Mucosa of rectum (tissue), 2 donors: ENCODE measurements at regions not wholly inside any gene's neighbourhood (a gene's known extent, or its start where the extent isn't known, plus 50 kb on each side); places are given as distances from the start of the nearest gene placed in this dataset.

ENCODE experiments used
- H3K27ac ChIP-seq, 2 donors: one replicate each; pipeline ENCODE4 v1.7.0; 2013; ENCODE audit warnings: inconsistent platforms in 2 of 2, low read depth in 2 of 2, low read length in 2 of 2
- H3K27me3 ChIP-seq, 2 donors: one replicate each; pipeline ENCODE4 v1.7.0; 2013; ENCODE audit warnings: low read length in 2 of 2; ENCODE audit not compliant: control insufficient read depth in 2 of 2, insufficient read depth in 2 of 2
- H3K36me3 ChIP-seq, 2 donors: one replicate each; pipeline ENCODE4 v1.7.0; 2013; ENCODE audit warnings: low read length in 2 of 2; ENCODE audit not compliant: control insufficient read depth in 2 of 2, insufficient read depth in 2 of 2
- H3K4me1 ChIP-seq, 2 donors: one replicate each; pipeline ENCODE4 v1.7.0; 2013; ENCODE audit warnings: low read length in 2 of 2, mild to moderate bottlenecking in 1 of 2; ENCODE audit not compliant: control insufficient read depth in 2 of 2, insufficient read depth in 2 of 2
- H3K4me3 ChIP-seq, 2 donors: one replicate each; pipeline ENCODE4 v1.7.0; 2013; ENCODE audit warnings: low read length in 2 of 2
- H3K9ac ChIP-seq, 2 donors: one replicate each; pipeline ENCODE4 v1.7.0; 2013; ENCODE audit warnings: low read length in 2 of 2, low read depth in 1 of 2, mild to moderate bottlenecking in 1 of 2
- H3K9me3 ChIP-seq, 2 donors: one replicate each; pipeline ENCODE4 v1.7.0; 2013; ENCODE audit warnings: low read length in 2 of 2; ENCODE audit not compliant: control insufficient read depth in 2 of 2
- donor health status: healthy.
- donor health status: Normal muscosa, but diverticular disease.

DNA sequence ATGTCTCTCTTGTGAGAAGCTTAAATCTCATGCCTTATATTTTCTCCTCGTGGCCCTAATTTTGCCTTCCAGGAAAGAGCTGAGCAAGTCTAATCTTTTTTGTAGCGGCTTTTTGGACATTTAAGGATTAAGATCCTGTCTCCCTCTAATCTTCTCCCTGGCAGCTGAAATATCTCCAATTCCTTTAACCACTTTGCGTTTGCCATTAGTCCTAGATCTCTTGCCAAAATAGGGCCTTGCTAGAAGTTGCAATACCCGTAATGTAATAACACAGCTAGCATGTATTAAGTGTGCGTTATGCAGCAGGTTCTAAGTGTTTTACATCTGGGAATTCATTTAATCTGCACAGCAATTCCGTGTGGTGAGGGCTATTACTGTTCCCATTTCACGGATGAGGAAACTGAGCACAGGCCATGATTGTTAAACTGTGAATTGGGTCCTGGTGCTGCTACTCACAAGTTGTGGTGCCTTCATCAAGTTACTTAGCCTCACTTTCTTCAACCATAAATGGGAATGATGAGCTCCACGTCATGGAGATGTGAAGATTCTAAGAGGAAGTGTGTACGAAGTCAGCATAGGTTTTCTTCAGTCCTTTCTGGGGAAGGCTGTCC lies 198.9 kb upstream of the ASIC2 start:
- Histone ChIP-seq H3K27ac (no peak overlapping the region), H3K4me3 (no peak overlapping the region), H3K27me3 (no peaks in the 10 kb centered on the region), H3K4me1 (peaks cover 0 to 2% of the 10 kb centered on the region in 2 donors), H3K9ac (no peak overlapping the region), H3K9me3 (no peaks in the 10 kb centered on the region), H3K36me3 (no peaks in the 10 kb centered on the region)

DNA sequence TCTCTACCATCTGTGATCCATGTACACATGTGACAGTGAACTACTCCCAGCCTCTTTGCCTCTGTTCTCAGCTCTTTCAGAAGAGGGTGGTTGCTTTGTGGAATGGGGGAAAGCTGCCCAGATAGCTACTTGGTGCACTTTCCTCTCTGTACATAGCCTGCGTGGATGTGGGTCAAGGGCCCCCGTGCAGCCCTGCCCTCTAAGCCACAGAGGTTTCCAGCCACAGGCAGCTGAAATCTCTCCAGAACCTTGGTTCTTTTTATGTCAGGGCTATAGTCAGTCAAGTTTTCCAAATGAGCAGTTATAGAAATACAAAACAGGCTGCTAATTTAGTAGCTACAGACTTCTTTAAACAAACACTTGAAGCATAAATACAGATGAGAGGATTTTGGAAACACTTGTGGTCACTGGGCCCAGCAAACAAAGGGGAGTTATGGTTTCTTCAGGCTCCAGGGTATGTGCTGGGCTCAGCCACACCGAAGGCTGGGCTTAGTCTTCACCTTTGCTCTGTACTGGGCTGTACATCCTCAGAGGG lies 199.7 kb upstream of the ASIC2 start:
- no peak overlapping the region for H3K4me3 ChIP-seq
- peaks cover 0 to 2% of the 10 kb centered on the region in 2 donors for H3K4me1 ChIP-seq
- H3K27ac ChIP-seq = no peak overlapping the region
- no peaks in the 10 kb centered on the region for H3K9me3 ChIP-seq
- no peaks in the 10 kb centered on the region for H3K36me3 ChIP-seq
- no peak overlapping the region for H3K9ac ChIP-seq
- H3K27me3 ChIP-seq = no peaks in the 10 kb centered on the region

DNA sequence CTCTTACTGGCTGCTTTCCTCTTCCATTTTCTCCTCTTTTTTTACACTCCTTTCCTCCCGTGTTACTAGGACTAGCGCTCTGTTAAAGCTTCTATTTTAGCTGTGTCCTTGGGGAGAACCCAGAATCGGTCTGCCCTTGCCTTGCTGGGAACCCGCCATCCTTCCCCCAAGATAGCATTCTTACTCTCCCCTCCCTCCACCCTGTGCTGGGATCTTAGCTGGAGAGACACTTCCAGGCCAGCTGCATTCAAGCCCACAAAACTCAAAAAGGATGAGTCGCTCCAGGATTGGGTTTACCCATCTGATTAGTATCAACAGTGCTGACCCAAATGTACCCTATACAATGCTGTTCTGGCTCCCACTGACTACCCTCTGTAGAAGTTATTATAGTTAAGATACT lies 200.5 kb upstream of the ASIC2 start:
- H3K27ac ChIP-seq = no peak overlapping the region
- no peak overlapping the region for H3K4me3 ChIP-seq
- peaks cover 0 to 2% of the 10 kb centered on the region in 2 donors for H3K4me1 ChIP-seq
- H3K27me3 ChIP-seq = no peaks in the 10 kb centered on the region
- no peaks in the 10 kb centered on the region for H3K36me3 ChIP-seq
- no peaks in the 10 kb centered on the region for H3K9me3 ChIP-seq
- H3K9ac ChIP-seq = no peak overlapping the region

DNA sequence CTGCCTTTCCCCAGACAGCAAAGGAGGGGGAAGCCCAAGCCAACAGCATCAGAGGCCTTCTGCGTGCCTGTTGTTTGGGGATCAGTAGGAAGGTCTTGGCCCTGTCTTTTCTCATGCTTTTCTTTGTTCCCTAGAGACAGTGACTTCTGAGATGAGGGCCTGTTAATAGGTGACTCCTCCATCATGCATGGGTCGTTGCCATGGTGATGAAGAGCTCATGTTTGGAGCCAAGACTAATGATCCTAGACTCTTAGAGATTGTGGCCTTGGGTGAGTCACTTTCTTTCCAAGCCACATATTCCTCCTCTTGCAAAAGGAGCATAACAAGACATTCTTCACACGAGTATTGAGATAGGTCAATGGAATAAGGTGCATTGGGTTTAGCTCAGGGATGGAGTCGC lies 201.1 kb upstream of the ASIC2 start:
- Histone ChIP-seq H3K27ac (no peak overlapping the region), H3K9ac (no peak overlapping the region), H3K4me1 (peaks cover 0 to 2% of the 10 kb centered on the region in 2 donors), H3K36me3 (no peaks in the 10 kb centered on the region), H3K4me3 (no peak overlapping the region), H3K9me3 (no peaks in the 10 kb centered on the region), H3K27me3 (no peaks in the 10 kb centered on the region)

DNA sequence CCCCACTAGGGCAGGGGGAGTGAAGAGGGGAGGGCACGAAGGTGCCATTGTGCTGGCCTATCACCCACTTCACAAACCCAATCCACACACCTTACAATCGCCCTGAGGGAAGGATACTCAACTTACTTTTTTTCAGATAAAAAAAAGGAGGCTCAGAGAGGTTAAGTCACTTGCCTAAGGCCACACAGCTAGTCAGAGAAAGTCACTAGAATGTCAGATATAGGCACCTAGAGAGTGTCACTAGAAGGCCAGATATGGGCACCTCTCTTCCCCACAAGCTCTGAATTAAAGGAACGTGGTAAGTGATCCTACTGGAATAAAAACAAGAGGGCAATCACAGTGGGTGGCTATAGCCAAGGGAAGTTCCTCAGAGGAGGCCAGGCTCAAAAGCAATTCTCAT lies 204.5 kb upstream of the ASIC2 start:
- Histone ChIP-seq H3K9me3 (no peaks in the 10 kb centered on the region), H3K36me3 (no peaks in the 10 kb centered on the region), H3K27ac (no peak overlapping the region), H3K4me1 (peaks cover 0 to under 1% of the 10 kb centered on the region in 2 donors), H3K27me3 (peaks cover 0 to 3% of the 10 kb centered on the region in 2 donors), H3K9ac (no peak overlapping the region), H3K4me3 (no peak overlapping the region)

DNA sequence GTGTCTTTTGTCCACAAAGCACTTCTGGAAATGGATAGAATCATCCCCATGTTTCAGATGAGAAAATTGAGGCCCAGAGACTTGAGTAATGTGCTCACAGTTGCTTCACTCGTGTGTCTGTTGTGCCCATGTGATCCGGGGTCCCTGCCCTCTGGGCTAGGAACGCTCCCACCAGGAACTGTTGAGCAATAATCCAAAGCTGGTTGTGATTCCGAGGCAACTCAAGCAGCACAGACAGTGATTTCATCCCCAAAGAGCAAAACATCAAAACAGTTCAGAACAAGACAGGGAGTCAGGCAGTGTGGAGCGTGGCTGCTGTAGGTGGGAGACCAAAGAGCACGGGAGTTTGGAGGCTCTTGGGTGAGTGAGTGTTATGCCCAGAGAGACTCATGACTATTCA lies 205.0 kb upstream of the ASIC2 start:
- H3K27ac ChIP-seq = no peak overlapping the region
- H3K9ac ChIP-seq = no peak overlapping the region
- H3K9me3 ChIP-seq = no peaks in the 10 kb centered on the region

DNA sequence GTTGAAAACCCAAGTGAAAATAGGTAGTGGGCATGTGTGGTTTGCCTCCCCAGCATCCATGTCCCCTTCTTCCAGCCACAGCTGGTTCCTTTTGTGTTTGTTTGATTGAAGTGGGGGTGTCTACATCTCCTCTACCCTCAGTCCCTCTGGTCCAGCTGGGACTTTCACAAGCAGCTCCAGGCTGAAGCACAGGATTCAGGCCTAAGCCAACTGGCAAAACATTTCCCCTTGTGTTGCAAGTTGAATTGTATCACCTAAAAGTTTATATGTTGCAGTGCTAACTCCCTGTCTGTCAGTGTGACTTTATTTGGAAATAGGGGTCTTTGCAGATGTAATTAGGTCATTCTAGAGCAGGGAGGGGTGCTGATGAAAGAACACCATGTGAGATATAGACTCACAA lies 205.9 kb upstream of the ASIC2 start:
- Histone ChIP-seq H3K4me3 (no peak overlapping the region), H3K4me1 (no peaks in the 10 kb centered on the region), H3K9ac (no peak overlapping the region), H3K27me3 (peaks cover 0 to 3% of the 10 kb centered on the region in 2 donors), H3K9me3 (no peaks in the 10 kb centered on the region), H3K27ac (no peak overlapping the region), H3K36me3 (no peaks in the 10 kb centered on the region)

More for the DNA sequence above, 205.0 kb upstream of the ASIC2 start:
- peaks cover 0 to 3% of the 10 kb centered on the region in 2 donors for H3K27me3 ChIP-seq
- no peak overlapping the region for H3K4me3 ChIP-seq
- no peaks in the 10 kb centered on the region for H3K36me3 ChIP-seq
- no peaks in the 10 kb centered on the region for H3K4me1 ChIP-seq

DNA sequence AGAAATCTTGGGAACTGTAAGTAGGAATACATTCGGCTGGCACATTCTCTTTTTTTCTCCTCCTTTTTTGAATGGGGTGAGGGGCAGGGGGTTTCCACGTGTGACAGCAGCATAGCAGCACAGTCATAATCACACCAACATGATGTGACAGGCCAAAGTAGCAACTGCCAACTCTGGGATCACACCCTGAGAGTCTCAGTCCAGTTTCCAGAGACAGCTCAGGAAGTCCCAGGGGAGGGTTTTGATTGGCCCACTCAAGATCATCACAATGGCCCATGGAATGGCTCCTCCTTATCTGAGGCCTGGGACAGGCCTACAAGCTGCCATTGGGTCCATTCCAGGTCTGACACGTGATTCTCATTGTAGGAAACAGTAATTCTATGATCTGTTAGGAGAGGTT lies 207.1 kb upstream of the ASIC2 start:
- Histone ChIP-seq H3K4me1 (no peaks in the 10 kb centered on the region), H3K9ac (no peak overlapping the region), H3K4me3 (no peak overlapping the region), H3K27me3 (peaks cover 0 to 6% of the 10 kb centered on the region in 2 donors), H3K36me3 (no peaks in the 10 kb centered on the region), H3K9me3 (no peaks in the 10 kb centered on the region), H3K27ac (no peak overlapping the region)

DNA sequence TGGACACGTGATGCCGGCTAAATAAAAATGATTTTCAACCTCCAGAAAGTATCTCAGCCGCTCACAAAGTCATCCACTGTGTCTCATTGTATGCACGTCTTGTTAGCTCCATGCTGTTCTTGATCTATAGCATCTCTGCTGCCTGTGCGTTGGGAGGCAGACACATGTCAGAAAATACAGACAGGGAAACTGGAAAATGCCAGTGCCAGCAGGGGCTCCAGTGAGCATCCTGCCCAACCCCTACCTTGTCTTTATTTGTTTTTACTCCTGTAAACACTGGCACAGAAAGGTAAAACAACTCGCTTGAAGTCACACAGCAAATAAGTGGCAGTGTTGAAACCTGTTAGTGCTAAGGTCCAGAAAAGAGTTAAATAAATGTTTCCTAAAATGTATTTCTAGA lies 208.1 kb upstream of the ASIC2 start:
- peaks cover 0 to 6% of the 10 kb centered on the region in 2 donors for H3K27me3 ChIP-seq
- H3K27ac ChIP-seq = no peak overlapping the region
- no peaks in the 10 kb centered on the region for H3K4me1 ChIP-seq
- no peak overlapping the region for H3K9ac ChIP-seq
- H3K9me3 ChIP-seq = no peaks in the 10 kb centered on the region
- H3K36me3 ChIP-seq = no peaks in the 10 kb centered on the region
- no peak overlapping the region for H3K4me3 ChIP-seq

DNA sequence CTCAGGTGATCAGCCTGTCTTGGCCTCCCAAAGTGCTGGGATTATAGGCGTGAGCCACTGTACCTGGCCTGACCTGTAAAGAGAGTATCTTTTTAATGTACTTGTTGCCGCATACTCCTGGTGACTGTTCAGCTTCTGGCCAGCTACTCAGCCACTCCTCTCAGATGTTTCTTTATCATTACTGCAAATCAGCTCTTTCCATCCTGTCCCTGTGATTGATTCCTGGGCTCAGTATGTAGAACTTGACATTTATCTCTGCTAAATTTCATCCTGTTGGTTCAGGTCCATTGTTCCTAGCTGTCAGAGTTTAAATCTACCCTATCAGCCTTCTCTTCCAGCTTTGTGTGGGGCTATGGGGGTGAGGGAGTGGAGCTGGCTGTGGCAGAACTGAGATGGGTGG lies 211.5 kb upstream of the ASIC2 start:
- no peaks in the 10 kb centered on the region for H3K36me3 ChIP-seq

More for the DNA sequence above, 211.5 kb upstream of the ASIC2 start:
- H3K9ac ChIP-seq = no peak overlapping the region
- no peak overlapping the region for H3K27ac ChIP-seq
- H3K4me1 ChIP-seq = no peaks in the 10 kb centered on the region
- no peaks in the 10 kb centered on the region for H3K9me3 ChIP-seq
- peaks cover 0 to 6% of the 10 kb centered on the region in 2 donors for H3K27me3 ChIP-seq
- H3K4me3 ChIP-seq = no peak overlapping the region
